Adrenal gland (tissue), 9 donors: ENCODE measurements at regions not wholly inside any gene's neighbourhood (a gene's known extent, or its start where the extent isn't known, plus 50 kb on each side); places are given as distances from the start of the nearest gene placed in this dataset.
"Not testable (repeated sequence)": the region's sequence is repeated elsewhere in the genome, so short reads cannot be mapped to it uniquely, and the experiment has no call there.

Source experiments
- DNase-seq, 7 donors: peaks; one replicate each; pipeline ENCODE4 v3.0.0-alpha.2; 2019 to 2020
- H3K27ac ChIP-seq, 5 donors: fragments of 200-600 bp; sonication (generic) in 4 of 5; 1 replicate in 3 of 5; 2 replicates in 2 of 5; pipeline versions ENCODE4 v1.5.1 to v1.8.0; 2016 to 2020; ENCODE audit warnings: mild to moderate bottlenecking in 1 of 5
- H3K27me3 ChIP-seq: fragments of 200-600 bp; 2 replicates; pipeline ENCODE4 v1.8.0; 2021
- H3K36me3 ChIP-seq, 2 donors: fragments of 200-600 bp; replicated peaks in 1 of 2; 1 replicate in 1 of 2; 2 replicates in 1 of 2; pipeline versions ENCODE4 v1.5.1 to v1.8.0; 2018 to 2022
- H3K4me1 ChIP-seq, 2 donors: fragments of 200-600 bp; replicated peaks in 1 of 2; 1 replicate in 1 of 2; 2 replicates in 1 of 2; pipeline versions ENCODE4 v1.5.1 to v1.8.0; 2018 to 2021
- H3K4me3 ChIP-seq, 4 donors: fragments of 200-600 bp; sonication (generic) in 3 of 4; one replicate each; pipeline ENCODE4 v1.5.1; 2016 to 2018
- H3K9me3 ChIP-seq, 3 donors: fragments of 200-600 bp; sonication (generic) in 1 of 3; replicated peaks in 1 of 3; 1 replicate in 2 of 3; 2 replicates in 1 of 3; pipeline versions ENCODE4 v1.5.1 to v1.8.0; 2016 to 2021
- POLR2A ChIP-seq, 2 donors: fragments of 450-650 bp; IDR thresholded peaks; one replicate each; pipeline ENCODE4 v1.6.1; 2017; ENCODE audit warnings: antibody characterized with exemption in 2 of 2, mild to moderate bottlenecking in 2 of 2, moderate library complexity in 1 of 2
- WGBS, 4 donors: extraction: QIAGEN DNeasy Blood & Tissue Kit in 2 of 4; methylation state at CpG; one replicate each; pipeline versions ENCODE4 v1.1.5 to v1.1.7; 2013 to 2017; 5-methylcytosine and 5-hydroxymethylcytosine counted together
- intact Hi-C, 2 donors: fragments of 100-400 bp; cut with DNase I; formaldehyde crosslinking; loops; one replicate each; pipeline versions ENCODE4 v1.14.1 to v1.15.0; 2022 to 2023
- TF ChIP-seq, protein P1 (sequence below), 6 experiments: fragments of 450-650 bp in 4 of 6; fragments of 200-600 bp in 2 of 6; sonication (generic) in 1 of 6; IDR thresholded peaks; 1 replicate in 5 of 6; 2 replicates in 1 of 6; pipeline versions ENCODE4 v1.5.1 to v1.8.0; 2016 to 2021; ENCODE audit warnings: antibody characterized with exemption in 6 of 6, mild to moderate bottlenecking in 2 of 6, moderate library complexity in 1 of 6
- donor health status: healthy with polysubstance abuse.
- donor health status: Bipolar disorder and iron deficiency.
- donor health status: DM: yes; HTN: yes; CAD: no.
- donor health status: DM: no; HTN: no; CAD: no.
- donor health status: DM: no; HTN: no; CAD: no.

DNA sequence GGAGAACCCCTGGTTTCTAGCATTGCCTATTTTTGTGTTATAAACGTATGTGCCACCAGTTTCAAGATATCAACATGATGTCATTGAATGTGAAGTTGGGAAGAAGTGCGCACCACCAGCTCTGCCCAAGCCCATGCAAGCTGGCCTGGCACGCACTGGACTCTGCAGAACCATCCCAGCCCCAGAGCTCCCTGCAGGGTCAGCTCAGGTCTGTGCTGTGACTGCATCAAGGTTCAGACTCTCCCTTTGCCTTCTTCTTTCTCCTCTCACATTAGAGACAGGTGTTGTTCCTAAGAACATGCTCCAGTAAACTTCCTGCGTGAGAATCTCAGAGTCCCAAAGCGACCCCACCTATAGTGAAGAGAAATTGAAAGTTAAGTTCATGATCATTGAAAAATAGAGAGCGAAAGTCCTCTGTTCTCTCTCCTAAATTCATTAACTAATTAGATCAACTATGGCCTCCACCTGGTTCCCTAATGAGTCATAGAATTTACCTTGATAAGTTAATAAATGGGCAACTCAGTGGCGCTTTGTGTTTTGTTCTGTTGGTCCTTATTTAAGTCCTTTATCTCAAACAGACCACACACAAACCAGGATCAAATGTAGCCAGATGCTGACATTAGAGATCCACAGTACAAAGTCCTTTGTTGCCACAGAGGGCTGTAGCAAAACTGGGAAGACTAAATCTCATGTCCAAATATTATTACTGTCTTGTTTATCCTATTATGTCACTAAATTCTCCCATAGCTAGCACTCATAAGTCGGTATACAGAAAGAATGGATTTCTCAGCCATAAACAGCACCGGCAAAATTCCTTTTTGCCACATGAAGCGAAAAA, 432.3 kb downstream of the STK39 start:
- Histone ChIP-seq H3K4me1 (no peaks in the 10 kb centered on the region), H3K9me3 (no peaks in the 10 kb centered on the region), H3K36me3 (no peaks in the 10 kb centered on the region), H3K27ac (no peak overlapping the region), H3K4me3 (no peak overlapping the region), H3K27me3 (no peaks in the 10 kb centered on the region)
- WGBS, 4 donors, result 76 to 84% (median 83%) methylated on average over 10 of the region's 10 CpGs
- TF ChIP-seq, protein P1, sequence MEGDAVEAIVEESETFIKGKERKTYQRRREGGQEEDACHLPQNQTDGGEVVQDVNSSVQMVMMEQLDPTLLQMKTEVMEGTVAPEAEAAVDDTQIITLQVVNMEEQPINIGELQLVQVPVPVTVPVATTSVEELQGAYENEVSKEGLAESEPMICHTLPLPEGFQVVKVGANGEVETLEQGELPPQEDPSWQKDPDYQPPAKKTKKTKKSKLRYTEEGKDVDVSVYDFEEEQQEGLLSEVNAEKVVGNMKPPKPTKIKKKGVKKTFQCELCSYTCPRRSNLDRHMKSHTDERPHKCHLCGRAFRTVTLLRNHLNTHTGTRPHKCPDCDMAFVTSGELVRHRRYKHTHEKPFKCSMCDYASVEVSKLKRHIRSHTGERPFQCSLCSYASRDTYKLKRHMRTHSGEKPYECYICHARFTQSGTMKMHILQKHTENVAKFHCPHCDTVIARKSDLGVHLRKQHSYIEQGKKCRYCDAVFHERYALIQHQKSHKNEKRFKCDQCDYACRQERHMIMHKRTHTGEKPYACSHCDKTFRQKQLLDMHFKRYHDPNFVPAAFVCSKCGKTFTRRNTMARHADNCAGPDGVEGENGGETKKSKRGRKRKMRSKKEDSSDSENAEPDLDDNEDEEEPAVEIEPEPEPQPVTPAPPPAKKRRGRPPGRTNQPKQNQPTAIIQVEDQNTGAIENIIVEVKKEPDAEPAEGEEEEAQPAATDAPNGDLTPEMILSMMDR (IDR thresholded peaks at IDR 0.05), result no peak
- TF ChIP-seq POLR2A (IDR thresholded peaks at IDR 0.05), result no peak
- DNase-seq, result no peak
- intact Hi-C loops, result no loop called here

GRCh38 chr2:167814482-167814880, 432.9 kb downstream of the STK39 start:
- intact Hi-C loops, H3K9me3 ChIP-seq, H3K27ac ChIP-seq, H3K27me3 ChIP-seq, H3K4me1 ChIP-seq, DNase-seq, H3K4me3 ChIP-seq, H3K36me3 ChIP-seq: not testable (repeated sequence)
- WGBS, 4 donors, result 91 to 95% (median 93%) methylated on average over 13 of the region's 13 CpGs

- WGBS, 4 donors, result 85 to 95% (median 91%) methylated on average over 7 to 9 of the region's 9 CpGs
- intact Hi-C loops, H3K36me3 ChIP-seq, H3K9me3 ChIP-seq, H3K27me3 ChIP-seq, H3K27ac ChIP-seq, H3K4me1 ChIP-seq, H3K4me3 ChIP-seq, DNase-seq: not testable (repeated sequence)
These were observed 437.6 kb downstream of the STK39 start for GRCh38 chr2:167809799-167810198.

DNA sequence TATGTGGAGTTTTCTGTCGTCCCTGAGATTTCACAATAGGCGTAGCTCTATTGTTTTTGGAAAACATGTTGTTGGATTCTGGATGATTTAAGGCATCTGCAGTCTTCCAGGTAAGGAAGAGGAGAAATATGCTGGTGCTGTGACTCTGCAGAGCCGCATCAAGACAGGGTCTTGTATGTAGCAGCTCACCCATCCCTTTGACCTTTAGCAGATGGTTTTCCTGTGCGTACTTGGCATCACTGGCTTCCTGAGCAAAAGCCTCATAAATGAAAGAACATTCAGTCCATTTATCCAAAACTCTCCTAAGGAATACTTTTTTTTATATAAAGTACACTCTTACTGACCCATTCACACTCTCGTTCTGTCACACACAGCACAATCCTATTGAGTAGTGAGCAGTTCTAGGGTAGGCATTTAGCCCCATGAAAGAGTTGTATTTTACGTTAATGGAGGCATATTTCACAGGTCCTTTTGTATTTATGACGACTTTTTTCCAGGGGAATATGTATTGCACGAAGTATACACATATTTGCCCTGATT, 443.9 kb downstream of the STK39 start:
- intact Hi-C loops, result no loop called here
- no peak for TF ChIP-seq POLR2A (IDR thresholded peaks at IDR 0.05)
- TF ChIP-seq, protein P1 (IDR thresholded peaks at IDR 0.05), result no peak
- no peak for DNase-seq
- no peaks in the 10 kb centered on the region for H3K4me1 ChIP-seq
- WGBS, 4 donors, result 72 to 85% (median 75%) methylated on average over 8 of the region's 8 CpGs
- no peaks in the 10 kb centered on the region for H3K27me3 ChIP-seq
- H3K9me3 ChIP-seq, result no peaks in the 10 kb centered on the region
- no peak overlapping the region for H3K27ac ChIP-seq
- no peaks in the 10 kb centered on the region for H3K36me3 ChIP-seq
- H3K4me3 ChIP-seq, result no peak overlapping the region

- WGBS, 4 donors, result 56 to 62% (median 58%) methylated on average over 3 of the region's 3 CpGs
These were observed 452.7 kb downstream of the STK39 start for GRCh38 chr2:167794554-167795255.

More at GRCh38 chr2:167794554-167795255, 452.7 kb downstream of the STK39 start:
- Histone ChIP-seq H3K27me3 (no peaks in the 10 kb centered on the region), H3K4me3 (no peak overlapping the region), H3K27ac (no peak overlapping the region), H3K4me1 (no peaks in the 10 kb centered on the region), H3K36me3 (no peaks in the 10 kb centered on the region), H3K9me3 (no peaks in the 10 kb centered on the region)
- intact Hi-C loops, result no loop called here
- TF ChIP-seq, protein P1 (IDR thresholded peaks at IDR 0.05), result no peak
- TF ChIP-seq POLR2A (IDR thresholded peaks at IDR 0.05), result no peak
- DNase-seq, result no peak
